NCI-H2107 treated with DMSO at 0.1 percent for 48 hours (cell line): ENCODE measurements at regions not wholly inside any gene's neighbourhood (a gene's known extent, or its start where the extent isn't known, plus 50 kb on each side); places are given as distances from the start of the nearest gene placed in this dataset.
"Not testable (repeated sequence)": the region's sequence is repeated elsewhere in the genome, so short reads cannot be mapped to it uniquely, and the experiment has no call there.

ENCODE experiments used
- DNase-seq: peaks from one replicate; lab custom pipeline; 2025; ENCODE audit not compliant: unreplicated experiment; lab: John Stamatoyannopoulos, UW

GRCh38 chr12:71300772-71301675 lies 138.6 kb upstream of the LGR5 start:
- no peak for DNase-seq

- no peak for DNase-seq
Observed at GRCh38 chr12:71299541-71300376, 139.8 kb upstream of the LGR5 start.

DNA sequence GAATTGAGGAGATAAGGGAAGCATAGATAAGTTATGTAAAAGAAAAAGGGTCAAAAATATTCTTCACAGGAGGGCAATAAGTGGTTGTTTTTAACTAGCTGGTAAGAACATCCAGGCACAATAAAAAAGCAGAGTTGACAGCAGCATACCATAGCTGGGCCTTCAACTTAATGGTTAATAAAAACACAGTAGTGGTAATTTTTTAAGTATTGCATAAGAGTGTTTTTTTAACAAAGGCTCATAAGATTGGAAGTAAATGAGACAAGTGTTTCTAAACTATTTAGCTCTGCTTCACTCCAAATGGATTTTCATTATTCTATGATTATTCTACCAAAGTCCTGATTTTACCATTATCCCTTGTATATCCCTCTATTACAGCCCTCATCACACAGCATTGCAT lies 140.1 kb upstream of the TSPAN8 start:
- DNase-seq, result no peak

- no peak for DNase-seq
Observed at GRCh38 chr12:71295953-71296352, 138.2 kb upstream of the TSPAN8 start.

- no peak for DNase-seq
Observed at GRCh38 chr12:71291746-71292145, 133.9 kb upstream of the TSPAN8 start.

GRCh38 chr12:71283883-71284282 lies 126.1 kb upstream of the TSPAN8 start:
- no peak for DNase-seq

GRCh38 chr12:71282925-71283324 lies 125.1 kb upstream of the TSPAN8 start:
- DNase-seq, result no peak

DNA sequence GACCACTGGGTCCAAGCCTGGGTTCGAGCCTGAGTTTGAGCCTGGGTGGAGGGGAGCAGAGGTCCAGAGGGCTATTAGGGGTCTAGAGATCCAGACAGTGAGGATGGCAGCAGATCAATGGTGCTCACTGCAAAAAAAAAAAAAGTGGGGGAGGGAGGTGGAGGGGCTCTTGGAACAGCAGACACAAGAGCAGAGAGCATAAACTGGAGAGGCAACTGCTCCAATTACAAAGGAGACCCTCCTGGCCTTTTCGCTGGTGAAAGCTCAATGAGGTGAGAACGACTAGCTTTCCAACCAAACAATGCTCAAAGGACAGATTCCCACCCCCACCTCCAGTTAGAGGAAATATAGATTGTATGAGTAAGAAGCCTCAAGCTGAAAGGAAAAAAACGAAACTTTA lies 124.2 kb upstream of the TSPAN8 start:
- no peak for DNase-seq

DNA sequence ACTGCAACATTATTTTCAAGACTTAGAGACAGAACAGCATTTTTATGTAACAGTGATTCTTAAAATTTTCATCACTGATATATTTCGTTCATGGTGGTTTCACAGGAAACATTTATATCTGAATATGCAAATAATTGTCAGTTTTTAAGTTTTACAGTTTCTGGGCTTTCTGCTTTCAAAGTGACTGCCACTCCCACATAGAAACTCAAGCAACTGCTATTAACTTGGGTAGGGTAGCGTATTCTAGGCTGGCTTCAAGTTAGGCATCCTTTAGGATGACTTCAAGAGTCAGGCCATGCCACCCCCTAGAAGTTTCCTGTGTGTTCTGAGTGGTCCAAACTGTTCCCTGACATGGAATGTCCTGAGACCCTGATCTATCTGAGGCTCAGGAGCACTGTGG lies 123.6 kb upstream of the TSPAN8 start:
- DNase-seq, result no peak

DNA sequence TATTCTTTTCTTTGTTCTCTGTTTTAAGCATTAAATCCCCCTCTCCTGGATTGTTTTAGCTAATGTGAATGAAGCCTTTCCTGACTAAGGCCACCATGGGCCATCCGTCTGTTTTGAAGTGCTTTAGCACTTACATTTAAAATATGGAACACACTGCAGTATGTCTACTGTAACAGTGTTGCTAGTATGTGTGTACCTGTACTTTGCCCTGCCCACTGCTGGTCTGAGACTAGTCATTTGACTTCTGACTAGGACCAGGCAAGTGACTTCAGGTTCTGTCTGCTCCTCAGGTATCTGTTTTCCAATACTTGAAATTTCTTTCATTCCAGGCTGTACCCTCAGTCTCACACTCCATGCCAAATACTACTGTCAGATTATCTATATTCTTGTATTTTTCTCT lies 120.1 kb upstream of the TSPAN8 start:
- no peak for DNase-seq

GRCh38 chr12:71276541-71276940 lies 118.7 kb upstream of the TSPAN8 start:
- no peak for DNase-seq

- DNase-seq, result not testable (repeated sequence)
Observed at GRCh38 chr12:71270794-71271193, 113.0 kb upstream of the TSPAN8 start.

- no peak for DNase-seq
Observed at GRCh38 chr12:71270057-71270456, 112.3 kb upstream of the TSPAN8 start.

- DNase-seq, result no peak
Observed at GRCh38 chr12:71269281-71269598, 111.4 kb upstream of the TSPAN8 start.

DNA sequence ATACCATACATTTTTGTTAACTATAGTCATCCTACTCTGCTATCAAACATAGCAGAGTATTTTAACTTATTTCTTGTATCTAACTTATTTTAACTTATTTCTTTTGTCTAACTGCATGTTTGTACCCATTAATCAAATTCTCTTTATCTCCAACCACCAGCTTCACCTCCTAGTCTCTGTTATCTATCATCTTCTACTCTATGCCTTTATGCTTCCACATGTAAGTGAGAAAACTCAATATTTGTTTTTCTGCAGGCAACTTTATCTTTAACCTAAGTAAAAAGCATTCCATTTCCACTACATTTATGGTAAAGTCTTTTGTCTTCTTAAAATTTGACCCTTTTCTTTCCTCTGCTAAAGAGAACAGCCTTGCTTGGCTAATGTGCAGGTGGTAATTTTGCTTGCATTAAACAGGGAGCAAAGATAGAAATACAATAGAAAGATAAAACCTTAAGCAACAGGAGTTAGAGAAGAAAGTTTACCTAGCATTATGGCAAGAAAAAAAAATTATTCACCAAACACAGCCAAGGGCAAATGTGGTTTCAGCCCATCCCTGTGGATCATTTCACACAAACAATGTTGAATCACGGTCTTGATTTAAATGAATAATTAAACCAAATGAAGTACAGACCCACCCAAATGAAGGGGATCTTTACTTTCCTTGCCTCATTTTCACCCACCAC lies 110.9 kb upstream of the TSPAN8 start:
- no peak for DNase-seq

DNA sequence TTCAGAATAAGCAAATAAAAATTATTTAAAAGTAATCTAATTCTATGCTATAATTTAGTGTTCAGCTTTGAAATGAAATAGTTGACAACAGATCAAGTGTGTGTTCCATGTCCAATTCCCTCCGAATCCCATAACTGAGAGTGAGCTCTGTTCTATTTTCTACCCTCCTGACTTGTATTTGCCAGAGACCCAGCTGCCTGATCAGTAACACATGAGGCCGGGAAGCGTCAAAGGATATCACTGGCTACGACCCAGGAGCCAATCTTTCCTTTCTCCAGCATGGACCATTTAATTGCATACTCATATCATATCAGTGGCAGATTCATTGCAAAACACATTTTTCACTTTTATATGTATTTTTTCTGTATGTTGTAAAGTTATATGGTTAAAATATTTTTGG lies 108.8 kb upstream of the TSPAN8 start:
- no peak for DNase-seq

GRCh38 chr12:71265731-71266130 lies 107.9 kb upstream of the TSPAN8 start:
- not testable (repeated sequence) for DNase-seq

DNA sequence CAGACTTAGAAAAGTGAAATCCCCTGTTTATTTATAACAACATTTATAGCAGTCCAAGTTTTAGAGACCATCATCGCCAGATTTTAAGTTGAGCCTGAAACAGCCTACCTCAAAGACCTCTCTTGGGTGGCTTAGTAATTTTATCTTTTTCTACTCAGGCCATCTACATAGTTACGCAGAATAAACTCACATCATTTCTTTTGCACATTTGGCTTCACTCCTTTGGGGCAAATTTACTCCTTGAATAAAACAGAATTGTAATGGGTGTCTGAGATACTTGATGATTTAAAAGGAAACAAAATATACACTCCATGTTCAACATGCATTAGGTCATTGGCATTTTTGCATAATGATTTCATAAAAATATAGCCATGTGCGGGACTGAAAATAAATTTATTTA lies 104.7 kb upstream of the TSPAN8 start:
- DNase-seq, result no peak

GRCh38 chr12:71252473-71252872 lies 94.7 kb upstream of the TSPAN8 start:
- no peak for DNase-seq

DNA sequence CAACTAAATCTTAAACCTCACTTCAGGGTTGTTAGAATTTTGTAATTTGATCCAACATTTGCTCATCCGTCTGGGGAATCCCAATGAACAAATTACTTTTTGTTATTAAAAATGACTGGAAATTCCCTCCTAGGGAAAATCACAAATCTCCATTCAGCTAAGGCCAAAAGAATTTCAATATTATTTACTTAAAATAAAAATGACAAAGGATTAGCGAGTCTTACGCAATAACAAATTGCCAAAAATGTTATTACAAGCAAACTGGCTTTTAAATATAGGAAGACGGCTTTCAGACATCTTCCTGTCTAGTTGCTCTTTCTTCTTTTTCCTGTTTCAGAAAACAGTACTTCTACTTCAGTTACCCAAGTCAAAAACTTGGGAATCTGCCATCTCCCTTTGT lies 92.4 kb upstream of the TSPAN8 start:
- no peak for DNase-seq

DNA sequence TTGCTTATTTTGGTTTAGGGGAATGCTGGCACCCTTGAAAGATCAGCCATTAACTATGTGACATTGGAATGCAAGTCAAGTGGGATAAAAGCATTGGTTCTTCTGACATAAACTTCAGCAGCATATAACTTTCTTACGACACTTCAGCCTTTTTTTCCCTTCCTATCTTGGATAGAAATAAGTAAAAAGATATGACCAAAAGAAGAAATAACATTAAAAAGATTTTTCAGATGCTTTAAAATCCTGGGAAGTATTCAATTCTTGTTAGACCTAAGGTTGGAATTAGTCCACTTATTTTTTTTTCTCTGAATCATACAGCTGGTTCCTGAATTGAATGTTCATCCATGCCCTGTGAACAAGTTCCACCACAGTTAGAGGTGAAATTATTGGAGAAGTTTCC lies 85.6 kb upstream of the TSPAN8 start:
- no peak for DNase-seq

DNA sequence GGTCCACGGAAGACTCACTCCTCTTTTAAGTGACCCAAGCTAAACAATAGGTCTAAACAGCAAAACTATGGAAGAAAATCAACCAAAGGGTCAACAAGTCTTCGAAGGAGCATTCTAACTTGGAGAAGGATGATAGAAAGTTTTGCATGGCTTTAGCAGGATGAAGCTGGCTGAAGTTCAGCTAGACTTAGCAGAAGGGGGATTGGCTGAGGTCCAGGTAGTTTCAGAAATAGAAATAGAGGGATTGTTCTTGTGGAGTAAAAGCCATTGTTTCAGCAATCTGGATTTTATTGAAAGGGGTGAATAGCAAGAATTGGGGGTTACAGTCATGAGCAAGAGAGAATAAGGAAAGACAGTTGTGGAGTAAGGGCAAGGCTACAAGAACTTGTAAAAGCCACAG lies 84.7 kb upstream of the TSPAN8 start:
- no peak for DNase-seq
